Osteoblast (primary cell): ENCODE measurements at regions not wholly inside any gene's neighbourhood (a gene's known extent, or its start where the extent isn't known, plus 50 kb on each side); places are given as distances from the start of the nearest gene placed in this dataset.

Source experiments
- DNase-seq: peaks from one replicate; pipeline ENCODE4 v3.0.0; 2011; ENCODE audit warnings: low spot score, mixed read lengths; ENCODE audit not compliant: insufficient read length; ENCODE audit errors: missing footprints
- H2AFZ ChIP-seq: 2 replicates; pipeline ENCODE4 v1.6.0; 2011; ENCODE audit warnings: mild to moderate bottlenecking, low read length
- H3K27ac ChIP-seq: 2 replicates; pipeline ENCODE4 v1.5.1; 2011; ENCODE audit warnings: mild to moderate bottlenecking, low read depth, low read length, moderate library complexity
- H3K27me3 ChIP-seq: 2 replicates; pipeline ENCODE4 v1.6.0; 2012; ENCODE audit warnings: mild to moderate bottlenecking, control low read depth, inconsistent platforms, low read length, moderate library complexity; ENCODE audit not compliant: insufficient read depth
- H3K36me3 ChIP-seq: 2 replicates; pipeline ENCODE4 v1.5.1; 2011; ENCODE audit warnings: mild to moderate bottlenecking, low read length, control low read depth, moderate library complexity; ENCODE audit not compliant: insufficient read depth
- H3K4me1 ChIP-seq: 2 replicates; pipeline ENCODE4 v1.5.1; 2011; ENCODE audit warnings: mild to moderate bottlenecking, low read length, control low read depth, moderate library complexity; ENCODE audit not compliant: insufficient read depth
- H3K4me2 ChIP-seq: 2 replicates; pipeline ENCODE4 v1.6.0; 2011; ENCODE audit warnings: mild to moderate bottlenecking, low read length; ENCODE audit not compliant: insufficient read depth
- H3K4me3 ChIP-seq: fragments of 200-600 bp; sonication (generic); 3 replicates; pipeline ENCODE4 v1.5.1; 2012; ENCODE audit warnings: mild to moderate bottlenecking, low read length, inconsistent platforms; ENCODE audit not compliant: insufficient read depth
- H3K79me2 ChIP-seq: 2 replicates; pipeline ENCODE4 v1.6.0; 2012; ENCODE audit warnings: mild to moderate bottlenecking, low read length, control low read depth, inconsistent platforms; ENCODE audit not compliant: insufficient read depth
- H3K9me3 ChIP-seq: 2 replicates; pipeline ENCODE4 v1.5.1; 2011; ENCODE audit warnings: low read depth, low read length, control low read depth
- H4K20me1 ChIP-seq: 2 replicates; pipeline ENCODE4 v1.6.0; 2012; ENCODE audit warnings: mild to moderate bottlenecking, low read length, control low read depth; ENCODE audit not compliant: insufficient read depth
- CTCF ChIP-seq: IDR thresholded peaks from 2 replicates; pipeline ENCODE4 v1.5.1; 2011; ENCODE audit warnings: mild to moderate bottlenecking, low read depth, low read length, moderate library complexity; ENCODE audit errors: extremely low read depth

GRCh38 chr4:53649357-53649756, 58.1 kb upstream of the LNX1 start:
- H3K4me2 ChIP-seq: no peak overlapping the region
- H3K27me3 ChIP-seq: no peaks in the 10 kb centered on the region
- peaks cover 3% of the 10 kb centered on the region for H3K4me1 ChIP-seq
- H3K9me3 ChIP-seq: no peaks in the 10 kb centered on the region
- no peaks in the 10 kb centered on the region for H3K36me3 ChIP-seq
- TF ChIP-seq CTCF: no peak
- no peak overlapping the region for H2AFZ ChIP-seq
- DNase-seq: peak; percentile 17
- no peak overlapping the region for H3K4me3 ChIP-seq
- no peaks in the 10 kb centered on the region for H4K20me1 ChIP-seq
- no peaks in the 10 kb centered on the region for H3K79me2 ChIP-seq
- H3K27ac ChIP-seq: no peak overlapping the region

- Histone ChIP-seq H2AFZ (no peak overlapping the region), H4K20me1 (no peaks in the 10 kb centered on the region), H3K79me2 (no peaks in the 10 kb centered on the region), H3K4me1 (no peaks in the 10 kb centered on the region), H3K9me3 (no peaks in the 10 kb centered on the region), H3K36me3 (no peaks in the 10 kb centered on the region), H3K4me3 (no peak overlapping the region), H3K27me3 (no peaks in the 10 kb centered on the region), H3K4me2 (no peak overlapping the region), H3K27ac (no peak overlapping the region)
- DNase-seq: no peak
- no peak for TF ChIP-seq CTCF
These were observed 56.3 kb upstream of the LNX1 start for GRCh38 chr4:53647547-53647946.

GRCh38 chr4:53646795-53647194, 55.5 kb upstream of the LNX1 start:
- TF ChIP-seq CTCF: no peak
- Histone ChIP-seq H3K79me2 (no peaks in the 10 kb centered on the region), H3K27me3 (no peaks in the 10 kb centered on the region), H3K4me3 (no peak overlapping the region), H3K36me3 (no peaks in the 10 kb centered on the region), H3K9me3 (no peaks in the 10 kb centered on the region), H3K4me2 (no peak overlapping the region), H3K4me1 (no peaks in the 10 kb centered on the region), H2AFZ (no peak overlapping the region), H3K27ac (no peak overlapping the region), H4K20me1 (no peaks in the 10 kb centered on the region)
- DNase-seq: peak; percentile 26

DNA sequence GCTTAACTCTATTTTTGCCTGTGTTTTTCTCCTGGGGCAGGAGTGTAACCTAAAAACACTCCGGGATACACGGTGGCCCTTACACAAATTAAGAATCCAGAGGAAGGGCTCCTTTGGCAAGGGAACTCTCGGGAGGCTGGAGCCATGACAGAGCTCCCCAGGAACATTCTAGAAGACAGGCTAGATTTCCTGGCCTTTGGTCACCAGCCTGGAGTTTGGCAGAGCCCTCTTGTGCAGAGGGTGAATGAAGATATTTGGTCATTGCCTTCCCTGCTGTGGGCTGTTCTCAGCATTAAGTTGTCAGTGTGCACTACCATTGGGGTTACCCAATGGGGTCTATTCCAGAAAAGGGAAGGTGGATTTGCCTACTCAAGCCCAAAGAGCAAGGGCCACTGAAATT, 53.8 kb upstream of the LNX1 start:
- no peak for DNase-seq

More for the DNA sequence above, 53.8 kb upstream of the LNX1 start:
- Histone ChIP-seq H3K27me3 (no peaks in the 10 kb centered on the region), H3K9me3 (no peaks in the 10 kb centered on the region), H3K4me1 (no peaks in the 10 kb centered on the region), H3K79me2 (no peaks in the 10 kb centered on the region), H3K27ac (no peak overlapping the region), H3K4me3 (no peak overlapping the region), H3K4me2 (no peak overlapping the region), H2AFZ (no peak overlapping the region), H4K20me1 (no peaks in the 10 kb centered on the region), H3K36me3 (no peaks in the 10 kb centered on the region)
- TF ChIP-seq CTCF: no peak
